AG04450 (cell line): ENCODE measurements at regions not wholly inside any gene's neighbourhood (a gene's known extent, or its start where the extent isn't known, plus 50 kb on each side); places are given as distances from the start of the nearest gene placed in this dataset.

ENCODE experiments used
- CTCF ChIA-PET: fragments of 300-600, 350-600 bp; formaldehyde crosslinking; extraction: SDS; loops from one replicate; lab custom pipeline; 2022; ENCODE audit warnings: antibody characterized with exemption, inconsistent platforms; lab: Charles Lee
- POLR2A ChIA-PET: fragments of 350-600 bp; formaldehyde crosslinking; extraction: SDS; loops from one replicate; lab custom pipeline; 2021; ENCODE audit warnings: antibody characterized with exemption, inconsistent platforms; lab: Yijun Ruan, JAX
- DNase-seq: peaks from one replicate; pipeline ENCODE4 v3.0.0-alpha.2; 2011; ENCODE audit warnings: low read depth, low spot score
- H3K27ac ChIP-seq: one replicate; pipeline ENCODE4 v1.5.1; 2012; ENCODE audit warnings: low read depth, low read length, control low read depth
- H3K27me3 ChIP-seq: one replicate; pipeline ENCODE4 v1.6.0; 2012; ENCODE audit warnings: low read length; ENCODE audit not compliant: control insufficient read depth, insufficient read depth
- H3K4me3 ChIP-seq: 2 replicates; pipeline ENCODE4 v1.5.1; 2011; ENCODE audit warnings: mild to moderate bottlenecking, low read depth, low read length, control low read depth
- H3K9me3 ChIP-seq: 2 replicates; pipeline ENCODE4 v1.5.1; 2012; ENCODE audit warnings: low read length; ENCODE audit not compliant: control insufficient read depth, insufficient read depth
- TF ChIP-seq, protein P1 (sequence below): IDR thresholded peaks from 2 replicates; pipeline ENCODE4 v1.5.1; 2011; ENCODE audit warnings: low read depth, low read length, control low read depth, inconsistent platforms

DNA sequence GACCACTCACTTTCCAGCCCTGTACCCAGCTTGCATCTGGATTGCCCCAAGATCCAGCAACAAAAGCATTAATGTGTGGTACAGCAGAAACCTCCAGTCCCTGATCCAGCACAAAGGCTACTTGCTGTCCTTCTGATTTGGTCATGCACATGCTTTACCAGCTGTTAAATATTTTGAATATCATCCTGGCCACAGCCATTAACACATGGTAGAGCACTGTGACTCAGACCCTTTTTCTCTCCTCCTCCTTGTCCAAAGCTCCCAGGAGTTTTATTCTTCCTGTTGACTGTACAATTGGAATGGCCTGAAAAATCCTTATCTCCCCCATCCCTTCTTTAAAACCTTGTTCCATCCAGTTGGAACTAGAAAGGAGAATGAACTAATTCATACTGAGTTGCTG is 419.7 kb upstream of the TNP1 start:
- ChIA-PET CTCF (no interaction called here), POLR2A (interaction anchor here (0.6 to 1.4 kb wide), 9 partner anchors 49 to 586 kb away, joined by 3 to 9 read pairs (median 4); partner anchors contain the start of gene IGFBP5)
- Histone ChIP-seq H3K27ac (peak overlapping the region; percentile 97), H3K4me3 (no peak overlapping the region), H3K9me3 (no peaks in the 10 kb centered on the region), H3K27me3 (no peaks in the 10 kb centered on the region)
- TF ChIP-seq, protein P1, sequence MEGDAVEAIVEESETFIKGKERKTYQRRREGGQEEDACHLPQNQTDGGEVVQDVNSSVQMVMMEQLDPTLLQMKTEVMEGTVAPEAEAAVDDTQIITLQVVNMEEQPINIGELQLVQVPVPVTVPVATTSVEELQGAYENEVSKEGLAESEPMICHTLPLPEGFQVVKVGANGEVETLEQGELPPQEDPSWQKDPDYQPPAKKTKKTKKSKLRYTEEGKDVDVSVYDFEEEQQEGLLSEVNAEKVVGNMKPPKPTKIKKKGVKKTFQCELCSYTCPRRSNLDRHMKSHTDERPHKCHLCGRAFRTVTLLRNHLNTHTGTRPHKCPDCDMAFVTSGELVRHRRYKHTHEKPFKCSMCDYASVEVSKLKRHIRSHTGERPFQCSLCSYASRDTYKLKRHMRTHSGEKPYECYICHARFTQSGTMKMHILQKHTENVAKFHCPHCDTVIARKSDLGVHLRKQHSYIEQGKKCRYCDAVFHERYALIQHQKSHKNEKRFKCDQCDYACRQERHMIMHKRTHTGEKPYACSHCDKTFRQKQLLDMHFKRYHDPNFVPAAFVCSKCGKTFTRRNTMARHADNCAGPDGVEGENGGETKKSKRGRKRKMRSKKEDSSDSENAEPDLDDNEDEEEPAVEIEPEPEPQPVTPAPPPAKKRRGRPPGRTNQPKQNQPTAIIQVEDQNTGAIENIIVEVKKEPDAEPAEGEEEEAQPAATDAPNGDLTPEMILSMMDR, result no peak
- peak; percentile 80 for DNase-seq

DNA sequence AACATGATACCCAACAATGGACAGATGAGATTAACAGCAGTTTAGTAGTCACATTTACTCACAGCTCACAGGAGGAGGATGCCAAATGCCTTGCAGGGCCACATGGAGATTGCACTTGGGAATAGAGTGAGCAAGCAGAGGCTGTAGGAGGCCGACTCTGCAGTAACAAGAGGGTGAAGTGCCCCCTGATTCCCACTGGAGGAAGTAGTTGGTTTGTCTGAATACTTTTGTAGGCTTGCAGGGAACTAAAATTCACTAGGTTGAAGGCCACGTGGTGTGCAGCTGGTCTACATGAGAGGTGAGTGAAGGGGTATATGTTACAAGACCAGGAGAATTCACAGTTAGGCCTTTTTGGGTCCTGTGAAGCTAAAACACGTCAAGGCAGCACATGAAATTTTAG is 419.3 kb upstream of the TNP1 start:
- Histone ChIP-seq H3K9me3 (no peaks in the 10 kb centered on the region), H3K4me3 (no peak overlapping the region), H3K27ac (peak overlapping the region; percentile 97), H3K27me3 (no peaks in the 10 kb centered on the region)
- POLR2A ChIA-PET, result interaction anchor here (0.7 to 1.4 kb wide), 8 partner anchors 48 to 585 kb away, joined by 3 to 9 read pairs (median 4); partner anchors contain the start of gene IGFBP5
- TF ChIP-seq, protein P1, result no peak
- CTCF ChIA-PET, result no interaction called here
- no peak for DNase-seq

DNA sequence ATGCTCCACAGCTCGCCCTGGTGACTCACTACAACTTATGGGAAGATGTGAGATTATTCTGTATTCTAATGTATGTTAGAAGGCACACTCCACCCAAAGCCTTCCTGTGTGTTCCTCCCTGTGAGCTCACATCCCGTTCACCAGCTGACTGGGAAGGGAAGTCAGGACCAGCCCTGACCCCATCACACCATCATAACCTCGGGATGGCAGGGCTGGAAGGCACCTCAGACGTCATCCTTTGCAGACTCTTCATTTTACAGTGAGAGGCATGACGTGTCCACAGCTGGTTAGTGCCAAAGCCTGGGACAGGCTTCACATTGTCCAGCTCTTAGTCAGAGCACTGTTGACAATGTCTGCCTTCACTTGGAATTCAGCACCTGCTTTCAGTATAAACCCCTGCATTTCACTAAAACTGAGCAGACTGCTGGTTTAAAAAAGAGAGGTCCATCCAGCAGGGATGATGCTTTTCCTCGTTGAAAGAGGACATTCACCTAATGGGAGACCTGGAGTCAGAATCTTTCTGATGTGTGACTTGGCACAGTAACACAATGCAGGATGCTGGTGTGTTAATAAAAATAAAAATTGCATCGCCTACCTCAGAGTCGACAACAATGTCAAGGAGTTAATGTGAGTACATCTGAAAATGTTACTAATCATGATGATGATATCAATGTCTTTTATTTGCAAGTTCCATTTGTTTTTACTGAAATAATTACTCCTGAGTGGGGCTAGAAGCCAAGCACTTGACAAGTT is 418.0 kb upstream of the TNP1 start:
- Histone ChIP-seq H3K4me3 (peak overlapping the region; percentile 31), H3K9me3 (no peaks in the 10 kb centered on the region), H3K27me3 (no peaks in the 10 kb centered on the region), H3K27ac (peak overlapping the region; percentile 97)
- ChIA-PET CTCF (interaction anchor here (0.6 to 1.0 kb wide), 2 partner anchors 581 to 751 kb away, joined by 3 read pairs; no protein-coding TSS in a partner anchor), POLR2A (interaction anchor here (0.6 to 1.2 kb wide), 12 partner anchors 9 to 585 kb away, joined by 3 to 8 read pairs (median 4); partner anchors contain the start of gene IGFBP5)
- DNase-seq, result peak; percentile 97
- TF ChIP-seq, protein P1, result no peak

DNA sequence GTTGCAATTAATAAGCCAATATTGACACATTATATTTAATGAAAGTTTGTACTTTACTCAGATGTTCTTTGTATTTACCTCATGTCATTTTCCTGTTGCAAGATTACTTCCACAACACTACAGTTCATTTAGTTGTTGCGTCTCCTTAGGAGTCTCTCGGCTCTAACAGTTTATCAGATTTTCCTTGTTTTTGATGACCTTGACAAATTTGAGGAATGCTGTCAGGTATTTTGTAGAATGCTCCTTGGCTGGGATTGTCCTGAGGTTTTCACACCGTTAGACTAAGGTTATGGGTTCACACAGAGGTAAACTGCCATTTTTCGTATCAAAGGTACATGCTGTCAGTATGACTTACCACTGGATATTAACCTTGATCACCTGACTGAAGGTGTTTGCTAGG is 416.6 kb upstream of the TNP1 start:
- ChIA-PET CTCF (no interaction called here), POLR2A (no interaction called here)
- Histone ChIP-seq H3K4me3 (no peak overlapping the region), H3K27me3 (no peaks in the 10 kb centered on the region), H3K27ac (no peak overlapping the region), H3K9me3 (no peaks in the 10 kb centered on the region)
- no peak for DNase-seq
- TF ChIP-seq, protein P1, result no peak

DNA sequence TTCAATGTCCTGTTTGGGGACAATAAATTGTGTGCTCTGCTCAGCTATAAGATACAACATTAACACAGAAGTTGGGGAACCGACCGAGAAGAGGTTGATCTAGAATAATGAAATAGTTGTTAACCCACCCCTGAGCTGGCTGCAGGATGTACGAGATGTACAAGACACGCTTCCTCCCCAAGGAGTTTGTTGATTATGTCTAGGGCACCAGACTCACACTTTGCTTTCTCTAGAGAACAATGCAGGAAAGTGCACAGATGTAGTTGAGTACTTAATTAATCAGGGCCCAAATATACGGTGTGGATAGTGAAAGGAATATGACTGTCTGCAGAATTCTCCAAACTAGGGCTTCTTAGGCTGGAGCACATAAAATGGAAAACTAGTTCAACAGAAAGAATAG is 415.2 kb upstream of the TNP1 start:
- H3K4me3 ChIP-seq, result no peak overlapping the region
- H3K27me3 ChIP-seq, result no peaks in the 10 kb centered on the region
- H3K9me3 ChIP-seq, result no peaks in the 10 kb centered on the region
- CTCF ChIA-PET, result no interaction called here
- no peak overlapping the region for H3K27ac ChIP-seq
- TF ChIP-seq, protein P1, result no peak
- DNase-seq, result no peak
- POLR2A ChIA-PET, result no interaction called here
